Activated CD4-positive, alpha-beta memory T cell treated with anti-CD3 and anti-CD28 coated beads for 36 hours (primary cell): ENCODE measurements at regions not wholly inside any gene's neighbourhood (a gene's known extent, or its start where the extent isn't known, plus 50 kb on each side); places are given as distances from the start of the nearest gene placed in this dataset.

ENCODE experiments used
- CTCF ChIA-PET: fragments of 350-600 bp; sonication (Branson Sonifier 250); formaldehyde crosslinking; loops from one replicate; lab custom pipeline; 2021; ENCODE audit warnings: antibody characterized with exemption, inconsistent platforms; lab: Charles Lee
- POLR2A ChIA-PET: fragments of 350-600 bp; sonication (Branson Sonifier 250); formaldehyde crosslinking; loops from one replicate; lab custom pipeline; 2021; ENCODE audit warnings: antibody characterized with exemption; lab: Charles Lee
- DNase-seq: peaks from one replicate; pipeline ENCODE4 v3.0.0-alpha.2; 2020
- H3K27ac Mint-ChIP-seq: one replicate; pipeline ENCODE4 v1.8.0; 2021; ENCODE audit warnings: mixed read lengths
- H3K27me3 Mint-ChIP-seq: one replicate; pipeline ENCODE4 v1.8.0; 2021; ENCODE audit warnings: mixed read lengths
- H3K36me3 Mint-ChIP-seq: one replicate; pipeline ENCODE4 v1.8.0; 2021; ENCODE audit warnings: mixed read lengths
- H3K4me1 Mint-ChIP-seq: one replicate; pipeline ENCODE4 v1.8.0; 2021; ENCODE audit warnings: low read depth, mixed read lengths
- H3K4me3 Mint-ChIP-seq: one replicate; pipeline ENCODE4 v1.8.0; 2021; ENCODE audit warnings: mild to moderate bottlenecking, mixed read lengths
- H3K9me3 Mint-ChIP-seq: one replicate; pipeline ENCODE4 v1.8.0; 2021; ENCODE audit warnings: mixed read lengths
- intact Hi-C: fragments of 100-400 bp; cut with micrococcal nuclease; formaldehyde crosslinking; loops from one replicate; pipeline ENCODE4 v1.15.1; 2023

GRCh38 chr3:147231111-147231510 lies 175.2 kb downstream of the ZIC4 start:
- intact Hi-C loops: no loop called here
- Mint-ChIP-seq H3K27me3 (no peaks in the 10 kb centered on the region), H3K9me3 (peaks cover 3% of the 10 kb centered on the region), H3K4me3 (no peak overlapping the region), H3K36me3 (no peaks in the 10 kb centered on the region), H3K27ac (no peak overlapping the region), H3K4me1 (no peaks in the 10 kb centered on the region)
- POLR2A ChIA-PET: no interaction called here
- no peak for DNase-seq
- CTCF ChIA-PET: no interaction called here

- ChIA-PET CTCF (no interaction called here), POLR2A (no interaction called here)
- Mint-ChIP-seq H3K4me3 (no peak overlapping the region), H3K27me3 (no peaks in the 10 kb centered on the region), H3K4me1 (no peaks in the 10 kb centered on the region), H3K27ac (no peak overlapping the region), H3K36me3 (no peaks in the 10 kb centered on the region), H3K9me3 (no peaks in the 10 kb centered on the region)
- DNase-seq: no peak
- intact Hi-C loops: no loop called here
Observed at GRCh38 chr3:147222291-147222690, 184.1 kb downstream of the ZIC4 start.

- Mint-ChIP-seq H3K4me1 (no peaks in the 10 kb centered on the region), H3K27ac (no peak overlapping the region), H3K36me3 (no peaks in the 10 kb centered on the region), H3K27me3 (no peaks in the 10 kb centered on the region), H3K4me3 (no peak overlapping the region), H3K9me3 (no peaks in the 10 kb centered on the region)
- CTCF ChIA-PET: no interaction called here
- DNase-seq: no peak
- intact Hi-C loops: no loop called here
- POLR2A ChIA-PET: no interaction called here
Observed at GRCh38 chr3:147218965-147219364, 187.4 kb downstream of the ZIC4 start.

DNA sequence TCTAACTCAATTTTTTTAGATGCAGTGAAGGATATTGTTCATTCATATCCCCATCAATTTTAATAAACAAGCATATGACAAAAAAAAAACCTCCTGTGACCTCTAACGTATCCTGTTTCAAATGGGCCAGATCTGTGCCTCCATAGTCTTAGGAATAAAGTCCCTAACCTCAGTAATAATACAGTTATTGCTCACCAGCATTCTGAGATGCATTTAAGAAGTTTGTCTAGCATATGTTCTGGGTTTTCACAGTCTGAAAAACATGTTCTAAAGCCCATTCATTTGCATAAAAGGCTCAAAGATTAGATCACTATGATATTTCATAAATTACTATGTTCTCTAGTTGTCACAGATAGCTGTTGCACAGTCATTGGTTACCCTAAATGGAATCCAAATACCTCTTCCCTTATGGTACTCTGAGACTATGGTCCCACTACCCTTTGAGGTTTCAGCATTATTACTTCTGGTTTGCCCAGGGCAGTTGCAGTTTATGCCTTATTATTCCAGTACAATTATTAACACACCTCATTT lies 190.1 kb downstream of the ZIC4 start:
- Mint-ChIP-seq H3K4me3 (no peak overlapping the region), H3K27ac (no peak overlapping the region)
- intact Hi-C loops: no loop called here

DNA sequence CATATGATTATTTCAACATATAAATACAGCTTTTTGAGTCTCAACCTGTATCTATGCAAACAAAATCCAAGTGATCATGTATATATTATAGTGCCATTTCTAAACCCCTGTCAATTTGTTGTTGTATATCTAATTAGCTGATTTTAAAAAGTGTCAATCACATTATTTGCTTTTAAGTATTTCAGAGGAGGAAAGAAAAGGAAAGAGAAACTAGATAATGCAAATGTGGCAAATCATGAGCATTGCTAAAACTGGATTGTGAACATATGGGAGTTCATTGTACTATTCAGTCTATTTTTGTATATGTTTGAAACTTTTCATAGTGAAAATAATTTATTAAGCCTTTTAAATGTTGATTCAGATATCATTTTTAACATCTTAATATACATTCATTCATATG lies 190.7 kb downstream of the ZIC4 start:
- DNase-seq: no peak
- H3K4me1 Mint-ChIP-seq: no peaks in the 10 kb centered on the region
- H3K27ac Mint-ChIP-seq: no peak overlapping the region
- POLR2A ChIA-PET: no interaction called here
- no peaks in the 10 kb centered on the region for H3K36me3 Mint-ChIP-seq
- CTCF ChIA-PET: no interaction called here
- H3K9me3 Mint-ChIP-seq: peaks cover 4% of the 10 kb centered on the region
- intact Hi-C loops: no loop called here
- no peaks in the 10 kb centered on the region for H3K27me3 Mint-ChIP-seq
- no peak overlapping the region for H3K4me3 Mint-ChIP-seq

More for the DNA sequence above, 190.1 kb downstream of the ZIC4 start:
- no peaks in the 10 kb centered on the region for H3K4me1 Mint-ChIP-seq
- H3K36me3 Mint-ChIP-seq: no peaks in the 10 kb centered on the region
- ChIA-PET CTCF (no interaction called here), POLR2A (no interaction called here)
- DNase-seq: no peak
- no peaks in the 10 kb centered on the region for H3K27me3 Mint-ChIP-seq
- peaks cover 4% of the 10 kb centered on the region for H3K9me3 Mint-ChIP-seq

DNA sequence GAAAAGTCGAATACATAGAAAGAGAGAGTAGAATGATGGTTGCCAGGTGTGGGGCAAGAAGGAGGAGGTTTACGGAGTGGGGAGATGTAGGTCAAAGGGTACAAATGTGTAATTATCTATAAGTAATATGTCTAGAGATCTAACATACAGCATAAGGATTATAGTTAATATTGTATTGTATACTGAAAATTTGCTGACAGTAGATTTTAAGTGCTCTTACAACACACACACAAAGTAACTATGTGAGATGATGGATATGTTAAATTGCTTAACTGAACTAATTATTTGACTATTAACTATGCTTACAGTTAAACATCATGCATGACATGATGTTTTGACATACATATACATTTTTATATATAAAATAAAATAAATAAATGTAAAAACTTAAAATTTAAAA lies 192.7 kb downstream of the ZIC4 start:
- CTCF ChIA-PET: no interaction called here
- Mint-ChIP-seq H3K4me3 (no peak overlapping the region), H3K36me3 (no peaks in the 10 kb centered on the region), H3K27me3 (no peaks in the 10 kb centered on the region), H3K27ac (no peak overlapping the region), H3K4me1 (no peaks in the 10 kb centered on the region), H3K9me3 (peaks cover 5% of the 10 kb centered on the region)
- DNase-seq: no peak
- POLR2A ChIA-PET: no interaction called here
- intact Hi-C loops: no loop called here

GRCh38 chr3:147210676-147211075 lies 195.7 kb downstream of the ZIC4 start:
- H3K4me3 Mint-ChIP-seq: no peak overlapping the region

GRCh38 chr3:147201086-147201485 lies 205.3 kb downstream of the ZIC4 start:
- intact Hi-C loops: no loop called here
- no peaks in the 10 kb centered on the region for H3K27me3 Mint-ChIP-seq
- H3K27ac Mint-ChIP-seq: no peak overlapping the region
- ChIA-PET POLR2A (no interaction called here), CTCF (no interaction called here)
- H3K36me3 Mint-ChIP-seq: no peaks in the 10 kb centered on the region
- H3K4me3 Mint-ChIP-seq: no peak overlapping the region
- DNase-seq: no peak
- peaks cover 9% of the 10 kb centered on the region for H3K9me3 Mint-ChIP-seq
- H3K4me1 Mint-ChIP-seq: no peaks in the 10 kb centered on the region

More at GRCh38 chr3:147210676-147211075, 195.7 kb downstream of the ZIC4 start:
- ChIA-PET POLR2A (no interaction called here), CTCF (no interaction called here)
- intact Hi-C loops: no loop called here
- peaks cover 10% of the 10 kb centered on the region for H3K9me3 Mint-ChIP-seq
- H3K4me1 Mint-ChIP-seq: no peaks in the 10 kb centered on the region
- H3K27ac Mint-ChIP-seq: no peak overlapping the region
- DNase-seq: no peak
- no peaks in the 10 kb centered on the region for H3K36me3 Mint-ChIP-seq
- no peaks in the 10 kb centered on the region for H3K27me3 Mint-ChIP-seq

GRCh38 chr3:147200545-147200944 lies 205.8 kb downstream of the ZIC4 start:
- Mint-ChIP-seq H3K36me3 (no peaks in the 10 kb centered on the region), H3K9me3 (peaks cover 5% of the 10 kb centered on the region), H3K27me3 (no peaks in the 10 kb centered on the region), H3K4me1 (no peaks in the 10 kb centered on the region), H3K4me3 (no peak overlapping the region), H3K27ac (no peak overlapping the region)
- DNase-seq: no peak
- ChIA-PET POLR2A (no interaction called here), CTCF (no interaction called here)
- intact Hi-C loops: no loop called here

DNA sequence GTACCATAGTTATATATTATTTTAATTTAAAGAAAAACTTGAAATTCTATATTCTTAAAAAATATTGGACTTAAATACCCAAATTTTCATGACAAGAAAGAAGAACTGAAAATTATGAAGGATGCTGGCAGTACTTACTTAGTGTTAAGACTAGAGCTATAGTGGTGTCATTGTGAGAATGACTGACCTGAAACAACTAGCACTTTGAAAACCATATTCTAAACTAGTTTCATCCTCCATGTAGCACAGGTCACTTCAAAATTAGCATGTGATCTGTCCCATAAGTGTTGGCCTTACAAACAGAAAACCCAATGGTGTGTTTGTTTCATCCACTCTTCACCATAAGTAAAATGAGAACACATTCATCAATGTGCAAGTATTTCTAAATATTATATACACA lies 208.6 kb downstream of the ZIC4 start:
- H3K9me3 Mint-ChIP-seq: peaks cover 3% of the 10 kb centered on the region
- POLR2A ChIA-PET: no interaction called here
- intact Hi-C loops: no loop called here
- CTCF ChIA-PET: no interaction called here
- H3K27ac Mint-ChIP-seq: no peak overlapping the region
- no peak for DNase-seq
- no peak overlapping the region for H3K4me3 Mint-ChIP-seq
- H3K4me1 Mint-ChIP-seq: no peaks in the 10 kb centered on the region
- no peaks in the 10 kb centered on the region for H3K27me3 Mint-ChIP-seq
- H3K36me3 Mint-ChIP-seq: no peaks in the 10 kb centered on the region

DNA sequence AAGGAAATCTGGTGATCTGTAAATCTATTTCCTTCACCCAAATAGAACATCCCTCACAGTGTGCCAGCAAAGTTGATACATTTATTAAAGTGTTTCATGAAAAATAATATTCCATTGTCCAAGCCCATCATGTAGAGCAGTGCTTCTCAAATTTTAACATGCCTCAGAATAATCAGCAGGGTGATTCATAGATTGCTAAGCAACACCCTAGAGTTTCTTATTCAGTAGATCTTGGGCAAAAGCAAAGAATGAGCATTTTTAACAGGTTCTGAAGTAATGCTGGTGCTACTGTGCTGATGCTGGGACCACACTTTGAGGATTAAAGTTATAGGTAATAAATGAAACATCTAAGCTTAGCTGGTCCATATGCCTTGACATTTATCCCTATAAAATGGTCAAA lies 210.5 kb downstream of the ZIC4 start:
- Mint-ChIP-seq H3K36me3 (no peaks in the 10 kb centered on the region), H3K27me3 (no peaks in the 10 kb centered on the region), H3K4me3 (no peak overlapping the region), H3K4me1 (no peaks in the 10 kb centered on the region), H3K27ac (no peak overlapping the region), H3K9me3 (peaks cover 3% of the 10 kb centered on the region)
- POLR2A ChIA-PET: no interaction called here
- no peak for DNase-seq
- intact Hi-C loops: no loop called here
- CTCF ChIA-PET: no interaction called here

DNA sequence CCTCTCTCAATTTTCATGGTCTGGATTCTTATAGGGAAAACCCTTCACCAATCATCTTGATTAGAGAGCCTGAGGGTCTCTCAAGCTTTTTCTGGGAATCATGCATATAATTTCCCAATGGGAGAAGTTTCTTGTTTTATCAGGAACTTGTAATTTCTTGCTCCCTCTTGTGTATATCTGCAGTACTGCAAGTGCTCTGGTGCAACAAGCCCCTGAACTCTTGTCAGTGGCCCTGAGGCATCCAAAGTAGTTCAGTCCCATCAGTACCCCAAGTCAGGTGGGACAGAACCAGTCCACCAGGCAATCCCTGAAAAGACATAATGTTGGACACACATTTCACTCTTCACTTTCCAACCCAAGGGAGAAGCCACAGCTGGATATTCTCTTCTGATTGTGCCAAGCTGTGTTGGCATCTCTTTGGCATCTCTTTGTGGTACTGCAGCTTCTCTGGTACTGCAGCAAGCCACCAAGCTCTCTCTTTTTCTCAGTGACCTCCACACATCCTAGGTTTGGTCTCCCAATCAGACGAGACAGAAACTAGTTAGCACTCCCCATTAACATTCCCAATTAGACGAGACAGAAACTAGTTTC lies 214.5 kb downstream of the ZIC4 start:
- POLR2A ChIA-PET: no interaction called here
- DNase-seq: no peak
- Mint-ChIP-seq H3K27me3 (no peaks in the 10 kb centered on the region), H3K4me3 (no peak overlapping the region), H3K4me1 (no peaks in the 10 kb centered on the region), H3K36me3 (no peaks in the 10 kb centered on the region), H3K9me3 (peaks cover 6% of the 10 kb centered on the region), H3K27ac (no peak overlapping the region)
- intact Hi-C loops: loop anchor here (2.0 kb wide), 1 partner anchor 551 kb away; no protein-coding TSS in a partner anchor
- CTCF ChIA-PET: interaction anchor here (1.1 kb wide), 1 partner anchor 599 kb away, joined by 3 read pairs; no protein-coding TSS in a partner anchor

DNA sequence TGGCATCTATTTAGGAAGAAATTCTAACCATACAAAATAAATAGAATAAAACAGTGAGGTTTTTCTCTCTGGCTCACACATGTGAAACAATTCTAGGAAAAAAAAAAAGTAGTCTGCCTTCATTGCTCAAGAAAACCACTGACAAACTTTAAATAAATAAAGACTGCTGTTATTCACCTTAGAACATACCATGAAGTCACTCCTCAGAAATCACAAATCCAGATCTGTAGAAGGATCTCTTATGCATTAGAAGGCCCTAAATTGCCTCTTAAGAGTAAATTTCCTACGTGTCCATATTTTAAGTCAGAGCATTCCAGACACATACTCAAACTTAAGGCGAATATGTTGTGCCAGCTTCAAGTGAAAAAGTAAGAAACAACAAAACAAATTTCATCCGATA lies 217.3 kb downstream of the ZIC4 start:
- H3K4me3 Mint-ChIP-seq: no peak overlapping the region
- no peak for DNase-seq
- H3K9me3 Mint-ChIP-seq: peaks cover 7% of the 10 kb centered on the region
- H3K27ac Mint-ChIP-seq: no peak overlapping the region
- H3K36me3 Mint-ChIP-seq: no peaks in the 10 kb centered on the region
- POLR2A ChIA-PET: no interaction called here
- H3K27me3 Mint-ChIP-seq: no peaks in the 10 kb centered on the region
- H3K4me1 Mint-ChIP-seq: no peaks in the 10 kb centered on the region
- intact Hi-C loops: no loop called here
- CTCF ChIA-PET: interaction anchor here (0.6 kb wide), 1 partner anchor 452 kb away, joined by 3 read pairs; no protein-coding TSS in a partner anchor
